ENCODE measurements at regions not wholly inside any gene's neighbourhood (a gene's known extent, or its start where the extent isn't known, plus 50 kb on each side); places are given as distances from the start of the nearest gene placed in this dataset.

DNA sequence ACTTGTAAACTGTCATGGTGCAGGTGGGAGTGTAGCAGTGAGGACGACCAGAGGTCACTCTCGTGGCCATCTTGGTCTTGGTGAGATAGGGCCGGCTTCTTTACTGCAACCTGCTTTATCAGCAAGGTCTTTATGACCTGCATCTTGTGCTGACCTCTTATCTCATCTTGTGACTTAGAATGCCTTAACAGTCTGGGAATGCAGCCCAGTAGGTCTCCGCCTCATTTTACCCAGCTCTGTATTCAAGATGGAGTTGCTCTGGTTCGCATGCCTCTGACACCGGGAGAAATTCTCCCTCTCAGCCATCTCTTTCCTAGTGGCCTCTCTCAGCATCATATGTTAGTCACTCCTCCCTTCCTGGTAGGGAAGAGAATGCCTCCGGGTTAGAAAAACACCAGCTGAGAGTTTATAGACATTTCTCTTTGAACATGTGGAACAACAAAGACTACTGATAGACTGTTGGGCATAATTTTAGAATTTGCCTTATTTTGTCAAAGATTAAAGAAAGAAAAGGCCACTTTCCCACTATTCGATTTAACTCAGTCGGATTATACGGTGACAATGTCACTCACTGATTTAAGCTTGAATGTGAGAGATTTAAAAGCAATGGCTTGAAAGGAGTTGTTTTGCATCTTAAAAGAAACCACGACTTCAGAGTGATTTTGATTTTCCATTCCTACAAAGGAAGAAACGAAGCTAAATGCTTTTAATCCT is 67.9 kb upstream of the SNX9 start:
- no peak overlapping the region for H3K27ac ChIP-seq
- 71 to 80% (median 73%) methylated on average over 12 of the region's 12 CpGs for WGBS, 4 donors
- no peak for TF ChIP-seq POLR2A (IDR thresholded peaks at IDR 0.05)
- TF ChIP-seq, protein P1, sequence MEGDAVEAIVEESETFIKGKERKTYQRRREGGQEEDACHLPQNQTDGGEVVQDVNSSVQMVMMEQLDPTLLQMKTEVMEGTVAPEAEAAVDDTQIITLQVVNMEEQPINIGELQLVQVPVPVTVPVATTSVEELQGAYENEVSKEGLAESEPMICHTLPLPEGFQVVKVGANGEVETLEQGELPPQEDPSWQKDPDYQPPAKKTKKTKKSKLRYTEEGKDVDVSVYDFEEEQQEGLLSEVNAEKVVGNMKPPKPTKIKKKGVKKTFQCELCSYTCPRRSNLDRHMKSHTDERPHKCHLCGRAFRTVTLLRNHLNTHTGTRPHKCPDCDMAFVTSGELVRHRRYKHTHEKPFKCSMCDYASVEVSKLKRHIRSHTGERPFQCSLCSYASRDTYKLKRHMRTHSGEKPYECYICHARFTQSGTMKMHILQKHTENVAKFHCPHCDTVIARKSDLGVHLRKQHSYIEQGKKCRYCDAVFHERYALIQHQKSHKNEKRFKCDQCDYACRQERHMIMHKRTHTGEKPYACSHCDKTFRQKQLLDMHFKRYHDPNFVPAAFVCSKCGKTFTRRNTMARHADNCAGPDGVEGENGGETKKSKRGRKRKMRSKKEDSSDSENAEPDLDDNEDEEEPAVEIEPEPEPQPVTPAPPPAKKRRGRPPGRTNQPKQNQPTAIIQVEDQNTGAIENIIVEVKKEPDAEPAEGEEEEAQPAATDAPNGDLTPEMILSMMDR (IDR thresholded peaks at IDR 0.05): no peak
- H3K27me3 ChIP-seq: no peaks in the 10 kb centered on the region
- no peaks in the 10 kb centered on the region for H3K36me3 ChIP-seq (replicated peaks in 1 of 2)
- peak in 1 of 7 donors; percentile 38 for DNase-seq
- H3K9me3 ChIP-seq (replicated peaks in 1 of 3): no peaks in the 10 kb centered on the region
- peaks cover 4 to 5% of the 10 kb centered on the region in 2 donors for H3K4me1 ChIP-seq (replicated peaks in 1 of 2)
- no peak overlapping the region for H3K4me3 ChIP-seq
- intact Hi-C loops (cut with DNase I): loop anchor here in 1 of 2 donors (10.0 kb wide), 1 partner anchor 320 kb away; no protein-coding TSS in a partner anchor

DNA sequence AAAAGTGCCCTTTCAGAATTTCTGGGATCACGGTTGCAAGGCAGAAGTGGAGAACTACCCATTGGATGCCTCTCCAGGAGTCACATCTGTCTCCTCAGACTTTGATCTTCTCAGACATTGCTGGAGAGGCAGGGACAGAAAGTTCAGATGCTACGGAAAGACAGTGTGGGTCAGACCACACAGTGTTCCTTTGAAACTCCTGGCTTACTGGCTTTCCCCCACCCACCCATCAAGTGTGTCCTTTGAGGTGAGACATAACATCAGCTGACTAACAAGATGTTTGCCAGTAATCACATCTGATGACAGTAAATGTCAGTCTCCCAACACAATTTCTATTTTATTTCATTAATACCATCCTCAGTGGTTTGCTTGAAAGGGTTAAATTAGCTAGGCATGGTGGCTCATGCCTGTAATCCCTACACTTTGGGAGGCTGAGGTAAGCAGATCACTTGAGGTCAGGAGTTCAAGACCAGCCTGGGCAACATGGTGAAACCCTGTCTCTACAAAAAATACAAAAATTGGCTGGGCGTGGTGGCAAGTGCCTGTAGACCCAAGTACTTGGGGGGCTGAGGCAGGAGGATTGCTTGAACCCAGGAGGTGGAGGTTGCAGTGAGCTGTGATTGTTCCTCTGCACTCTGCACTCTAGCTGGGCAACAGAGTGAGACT is 67.2 kb upstream of the SNX9 start:
- H3K27ac ChIP-seq: no peak overlapping the region

DNA sequence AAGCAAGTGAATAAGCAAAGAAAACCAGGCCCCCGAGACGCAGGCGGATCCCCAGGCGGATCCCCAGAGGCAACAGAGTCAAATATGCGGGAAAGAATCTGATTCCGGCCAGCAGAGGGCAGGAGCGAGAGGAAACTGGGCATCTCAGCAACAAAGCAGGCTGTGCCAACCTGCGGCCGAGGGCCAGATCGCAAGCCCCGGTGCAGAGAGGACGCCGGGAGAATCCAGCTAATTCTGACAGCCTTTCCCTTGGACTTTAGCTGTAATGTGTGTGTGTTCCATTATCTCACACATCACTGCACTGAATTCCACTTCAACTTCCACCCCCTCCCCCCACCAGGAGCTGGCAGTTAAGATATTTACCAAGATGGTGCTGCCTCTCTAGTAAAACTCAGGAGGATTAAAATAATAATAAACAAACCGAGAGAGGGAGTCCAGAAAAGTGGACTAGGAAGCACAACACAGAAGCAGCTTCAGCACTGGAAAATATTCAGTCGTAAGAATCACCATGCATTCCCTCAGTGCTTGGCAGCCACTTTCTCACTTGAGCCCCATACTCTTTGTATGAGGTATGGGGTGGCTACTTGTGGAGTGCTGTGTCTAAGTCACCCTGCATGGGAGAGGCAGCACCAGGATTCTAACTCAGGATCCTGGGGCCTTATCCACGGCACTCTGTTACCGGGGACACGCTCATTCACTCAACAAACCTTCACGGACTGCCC is 66.2 kb upstream of the SNX9 start:
- no peak overlapping the region for H3K4me3 ChIP-seq
- H3K9me3 ChIP-seq (replicated peaks in 1 of 3): no peaks in the 10 kb centered on the region
- no peaks in the 10 kb centered on the region for H3K36me3 ChIP-seq (replicated peaks in 1 of 2)
- peaks cover 5 to 19% of the 10 kb centered on the region in 2 donors for H3K4me1 ChIP-seq (replicated peaks in 1 of 2)
- peak; percentile 87 to 96 (median 93) for DNase-seq
- no peaks in the 10 kb centered on the region for H3K27me3 ChIP-seq
- peak overlapping the region in 1 of 5 donors; percentile 37 for H3K27ac ChIP-seq
- no peak for TF ChIP-seq POLR2A (IDR thresholded peaks at IDR 0.05)
- TF ChIP-seq, protein P1 (IDR thresholded peaks at IDR 0.05): peak; percentile 82 to 96 (median 92)
- intact Hi-C loops (cut with DNase I): loop anchor here in 1 of 2 donors (2.0 to 10.0 kb wide), 2 partner anchors 118 to 318 kb away; no protein-coding TSS in a partner anchor
- WGBS, 4 donors: 25 to 29% (median 26%) methylated on average over 7 to 19 of the region's 19 CpGs

More for the DNA sequence above, 67.2 kb upstream of the SNX9 start:
- no peaks in the 10 kb centered on the region for H3K27me3 ChIP-seq
- H3K4me1 ChIP-seq (replicated peaks in 1 of 2): peaks cover 4 to 9% of the 10 kb centered on the region in 2 donors
- H3K9me3 ChIP-seq (replicated peaks in 1 of 3): no peaks in the 10 kb centered on the region
- H3K36me3 ChIP-seq (replicated peaks in 1 of 2): no peaks in the 10 kb centered on the region
- DNase-seq: peak in 1 of 7 donors; percentile 31
- TF ChIP-seq POLR2A (IDR thresholded peaks at IDR 0.05): no peak
- TF ChIP-seq, protein P1 (IDR thresholded peaks at IDR 0.05): no peak
- H3K4me3 ChIP-seq: no peak overlapping the region
- WGBS, 4 donors: 75 to 95% (median 84%) methylated on average over 3 of the region's 3 CpGs
- intact Hi-C loops (cut with DNase I): loop anchor here in 1 of 2 donors (2.0 to 10.0 kb wide), 2 partner anchors 119 to 319 kb away; no protein-coding TSS in a partner anchor
